BE2C (cell line): ENCODE measurements at regions not wholly inside any gene's neighbourhood (a gene's known extent, or its start where the extent isn't known, plus 50 kb on each side); places are given as distances from the start of the nearest gene placed in this dataset.
A peak's percentile ranks its signal among the peaks of the same experiment; 100 is the strongest.

Experiments
- DNase-seq: peaks from one replicate; pipeline ENCODE4 v3.0.0-alpha.2; 2020
- H3K27me3 ChIP-seq: fragments of 250-450 bp; sonication (Bioruptor Pico); 2 replicates; pipeline ENCODE4 v1.5.1; 2020; ENCODE audit warnings: mild to moderate bottlenecking
- H3K36me3 ChIP-seq: fragments of 250-450 bp; sonication (Bioruptor Pico); 2 replicates; pipeline ENCODE4 v1.5.1; 2020; ENCODE audit warnings: mild to moderate bottlenecking
- H3K4me1 ChIP-seq: fragments of 250-450 bp; sonication (Bioruptor Pico); 2 replicates; pipeline ENCODE4 v1.5.1; 2020
- H3K4me3 ChIP-seq: 2 replicates; pipeline ENCODE4 v1.5.1; 2011; ENCODE audit warnings: low read depth, low read length
- H3K9me3 ChIP-seq: fragments of 250-450 bp; sonication (Bioruptor Pico); 2 replicates; pipeline ENCODE4 v1.5.1; 2020
- CTCF ChIP-seq: IDR thresholded peaks from 2 replicates; pipeline ENCODE4 v1.5.1; 2012; ENCODE audit warnings: mild to moderate bottlenecking, low read depth, low read length

DNA sequence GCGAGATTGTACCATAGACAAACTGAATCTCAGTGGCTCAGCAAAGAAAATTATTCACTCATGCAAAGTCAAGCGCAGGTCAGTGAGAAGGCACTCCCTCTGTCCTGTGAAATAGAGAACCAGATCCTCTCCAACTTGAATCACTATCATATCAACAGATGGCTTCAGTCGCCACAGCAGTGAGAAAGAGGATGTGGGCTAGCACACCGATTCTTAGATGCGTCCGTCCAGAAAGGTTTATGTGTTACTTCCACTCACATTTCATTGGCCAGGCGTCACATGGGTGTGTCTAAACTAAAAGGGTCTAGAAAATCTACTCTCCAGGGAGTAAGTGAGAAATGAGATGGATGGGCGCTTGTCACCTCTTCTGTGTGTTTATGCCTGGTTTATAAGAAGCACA, 141.6 kb upstream of the KBTBD8 start:
- H3K36me3 ChIP-seq = no peaks in the 10 kb centered on the region
- H3K4me1 ChIP-seq = no peaks in the 10 kb centered on the region
- no peak overlapping the region for H3K4me3 ChIP-seq
- H3K27me3 ChIP-seq = peaks cover 12% of the 10 kb centered on the region
- no peak for DNase-seq
- TF ChIP-seq CTCF = no peak
- no peaks in the 10 kb centered on the region for H3K9me3 ChIP-seq

DNA sequence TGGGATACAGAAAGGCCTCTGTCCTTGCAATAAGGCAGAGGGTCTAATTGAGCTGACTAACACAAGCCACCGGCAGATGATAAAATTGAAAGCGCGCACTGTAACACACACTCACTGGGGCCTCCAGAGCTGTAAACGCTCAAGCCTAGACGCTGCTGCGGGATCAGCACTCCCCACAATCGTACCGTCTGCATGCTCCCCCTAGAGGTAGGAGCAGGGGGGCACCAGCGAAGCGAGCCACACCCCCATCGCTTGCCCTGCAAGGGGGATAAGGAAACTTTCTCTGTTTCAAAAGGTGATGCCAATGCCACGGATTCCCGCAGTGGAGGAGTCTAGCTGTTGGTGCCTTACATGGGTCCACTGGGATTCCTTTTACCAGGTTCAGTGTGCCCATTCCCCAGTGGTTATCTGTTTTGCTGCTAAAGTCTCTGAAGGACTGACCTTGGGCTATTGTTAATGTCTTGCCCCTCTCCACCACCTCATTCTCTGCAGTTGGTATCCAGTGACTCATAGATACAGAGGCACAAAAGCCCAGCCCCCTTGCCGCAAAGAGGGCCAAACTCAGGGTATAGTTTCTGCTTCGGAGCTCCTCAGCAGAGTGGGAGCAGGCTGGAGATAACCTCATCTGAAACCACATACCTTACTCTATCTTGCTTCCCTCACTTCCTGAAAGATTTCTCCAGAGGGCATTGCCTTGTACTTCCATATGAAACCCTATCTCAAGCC, 139.3 kb upstream of the KBTBD8 start:
- peak; percentile 52 for TF ChIP-seq CTCF
- Histone ChIP-seq H3K4me3 (no peak overlapping the region), H3K27me3 (peaks cover 15% of the 10 kb centered on the region), H3K4me1 (no peaks in the 10 kb centered on the region), H3K9me3 (no peaks in the 10 kb centered on the region), H3K36me3 (no peaks in the 10 kb centered on the region)
- DNase-seq = peak; percentile 32

DNA sequence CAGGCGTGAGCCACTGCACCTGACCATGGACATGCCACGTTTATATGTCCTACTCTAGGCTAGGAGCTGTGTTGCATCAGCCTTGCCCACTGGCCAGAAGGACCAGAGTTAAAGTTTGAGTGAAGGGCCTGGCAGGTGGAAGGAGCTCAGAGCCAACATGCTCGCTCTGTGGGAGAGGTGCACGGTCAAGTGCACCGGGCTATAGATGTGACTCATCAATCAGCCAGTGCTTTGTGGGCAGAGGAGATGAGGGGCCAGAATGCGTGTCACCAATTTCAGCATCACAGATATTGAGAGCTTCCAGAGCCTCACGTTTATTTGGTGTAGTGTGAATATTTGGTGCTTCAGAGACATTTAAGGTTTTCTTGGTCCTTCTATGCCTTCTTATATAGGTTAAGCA, 137.3 kb upstream of the KBTBD8 start:
- no peaks in the 10 kb centered on the region for H3K4me1 ChIP-seq
- no peak for TF ChIP-seq CTCF
- no peak for DNase-seq
- no peaks in the 10 kb centered on the region for H3K9me3 ChIP-seq
- no peaks in the 10 kb centered on the region for H3K36me3 ChIP-seq
- H3K27me3 ChIP-seq = peaks cover 2% of the 10 kb centered on the region
- H3K4me3 ChIP-seq = no peak overlapping the region

- no peaks in the 10 kb centered on the region for H3K36me3 ChIP-seq
- TF ChIP-seq CTCF = no peak
- no peak overlapping the region for H3K4me3 ChIP-seq
- H3K4me1 ChIP-seq = no peaks in the 10 kb centered on the region
- no peaks in the 10 kb centered on the region for H3K9me3 ChIP-seq
- no peak for DNase-seq
- H3K27me3 ChIP-seq = peaks cover 2% of the 10 kb centered on the region
These were observed 134.6 kb upstream of the KBTBD8 start for GRCh38 chr3:66863205-66864111.

DNA sequence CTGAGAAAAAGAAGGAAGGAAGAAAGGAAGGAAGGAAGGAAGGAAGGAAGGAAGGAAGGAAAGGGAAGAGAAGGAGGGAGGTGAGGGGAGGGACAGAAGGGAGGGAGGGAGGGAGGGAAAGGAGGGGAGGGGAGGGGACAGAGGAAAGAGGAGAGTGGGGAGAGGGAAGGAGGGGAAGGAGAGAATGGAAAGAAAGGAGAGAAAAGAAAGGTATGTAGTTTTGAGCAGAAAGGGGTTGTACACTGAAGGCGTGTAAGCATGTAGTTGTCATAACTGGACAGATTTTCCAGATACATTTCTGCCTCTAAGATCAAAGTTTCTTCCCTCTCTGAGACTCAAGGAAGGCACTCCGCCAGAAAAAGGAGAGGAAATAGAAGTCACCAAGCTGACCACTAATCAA, 113.4 kb upstream of the KBTBD8 start:
- Histone ChIP-seq H3K27me3 (no peaks in the 10 kb centered on the region), H3K36me3 (no peaks in the 10 kb centered on the region), H3K9me3 (no peaks in the 10 kb centered on the region; the same call in 1 of the 2 replicates), H3K4me1 (no peaks in the 10 kb centered on the region), H3K4me3 (no peak overlapping the region)
- no peak for DNase-seq
- TF ChIP-seq CTCF = no peak
